Pancreas (tissue), 10 donors: ENCODE measurements at regions not wholly inside any gene's neighbourhood (a gene's known extent, or its start where the extent isn't known, plus 50 kb on each side); places are given as distances from the start of the nearest gene placed in this dataset.

Source experiments
- ATAC-seq, 4 donors: fragments of 200-7000 bp; cut with Tn5 transposase; one replicate each; pipeline versions ENCODE4 v1.8.0 to v1.9.1; 2020; ENCODE audit warnings: mild to moderate bottlenecking in 4 of 4, moderate library complexity in 4 of 4
- DNase-seq, 6 donors: peaks; one replicate each; pipeline ENCODE4 v3.0.0-alpha.2; 2020
- FAIRE-seq: peaks from 2 replicates; lab custom pipeline; 2012; peaks lifted over from hg19 to GRCh38; lab: Jason Lieb, UNC
- H3K27ac ChIP-seq, 4 donors: fragments of 200-600 bp; sonication (generic); 1 replicate in 3 of 4; 2 replicates in 1 of 4; pipeline versions ENCODE4 v1.5.0 to v1.8.0; 2020
- H3K27me3 ChIP-seq, 4 donors: fragments of 200-600 bp; one replicate each; pipeline ENCODE4 v1.8.0; 2021
- H3K36me3 ChIP-seq, 3 donors: fragments of 200-600 bp; sonication (generic) in 1 of 3; one replicate each; pipeline versions ENCODE4 v1.5.0 to v1.8.0; 2020 to 2021
- H3K4me1 ChIP-seq, 3 donors: fragments of 200-600 bp; one replicate each; pipeline ENCODE4 v1.8.0; 2021
- H3K4me3 ChIP-seq, 4 donors: fragments of 200-600 bp; sonication (generic) in 2 of 4; one replicate each; pipeline versions ENCODE4 v1.5.0 to v1.8.0; 2020 to 2021
- H3K9me3 ChIP-seq, 4 donors: fragments of 200-600 bp; one replicate each; pipeline ENCODE4 v1.8.0; 2021
- CTCF ChIP-seq, 4 donors: fragments of 200-600 bp; sonication (generic) in 3 of 4; IDR thresholded peaks; one replicate each; pipeline versions ENCODE4 v1.5.0 to v1.8.0; 2021; ENCODE audit warnings: antibody characterized with exemption in 4 of 4
- WGBS, 2 donors: extraction: QIAGEN DNeasy Blood & Tissue Kit; methylation state at CpG; one replicate each; pipeline ENCODE4 v1.1.7; 2013; 5-methylcytosine and 5-hydroxymethylcytosine counted together
- intact Hi-C, 3 donors: fragments of 100-400 bp; cut with DNase I; formaldehyde crosslinking; loops; one replicate each; pipeline versions ENCODE4 v1.11.1 to v1.14.2; 2022
- donor health status: healthy with polysubstance abuse.
- donor health status: DM: no; HTN: no; CAD: no; lungs with moderate emphysema.
- donor health status: DM: no; HTN: no; CAD: no.
- donor health status: control.
- donor health status: control.
- donor health status: Bipolar disorder and iron deficiency.
- donor health status: DM: yes; HTN: yes; CAD: no.
- donor health status: DM: no; HTN: no; CAD: no.
- donor health status: DM: no; HTN: no; CAD: no.
- donor health status: DM: yes; HTN: yes; CAD: no.

- H3K27ac ChIP-seq: no peak overlapping the region
- 53 to 58% methylated on average over 4 of the region's 4 CpGs for WGBS, 2 donors
- intact Hi-C loops: no loop called here
- no peak for DNase-seq
- no peaks in the 10 kb centered on the region for H3K9me3 ChIP-seq
- H3K4me1 ChIP-seq: no peaks in the 10 kb centered on the region
- no peaks in the 10 kb centered on the region for H3K36me3 ChIP-seq
- TF ChIP-seq CTCF (IDR thresholded peaks at IDR 0.05): no peak
- no peak for ATAC-seq
- FAIRE-seq: no peak
- H3K27me3 ChIP-seq: no peaks in the 10 kb centered on the region
- H3K4me3 ChIP-seq: no peak overlapping the region
Measured at GRCh38 chr4:96295143-96295741, 455.3 kb downstream of the PDHA2 start.

- no peak overlapping the region for H3K27ac ChIP-seq
- H3K27me3 ChIP-seq: no peaks in the 10 kb centered on the region
- ATAC-seq (no peak), FAIRE-seq (no peak), DNase-seq (no peak)
- 76 to 82% methylated on average over 3 of the region's 3 CpGs for WGBS, 2 donors
- no peak for TF ChIP-seq CTCF (IDR thresholded peaks at IDR 0.05)
- intact Hi-C loops: no loop called here
- no peak overlapping the region for H3K4me3 ChIP-seq
- H3K4me1 ChIP-seq: no peaks in the 10 kb centered on the region
- H3K9me3 ChIP-seq: no peaks in the 10 kb centered on the region
- no peaks in the 10 kb centered on the region for H3K36me3 ChIP-seq
Measured at GRCh38 chr4:96301715-96302114, 461.8 kb downstream of the PDHA2 start.

- Histone ChIP-seq H3K27me3 (no peaks in the 10 kb centered on the region), H3K9me3 (no peaks in the 10 kb centered on the region), H3K4me1 (no peaks in the 10 kb centered on the region), H3K36me3 (no peaks in the 10 kb centered on the region), H3K4me3 (no peak overlapping the region), H3K27ac (no peak overlapping the region)
- ATAC-seq (peak in 1 of 4 donors; percentile 36), DNase-seq (no peak), FAIRE-seq (no peak)
- 3 to 4% methylated on average over 1 of the region's 1 CpG for WGBS, 2 donors
- TF ChIP-seq CTCF (IDR thresholded peaks at IDR 0.05): no peak
- intact Hi-C loops: no loop called here
Measured at GRCh38 chr4:96305030-96305429, 465.1 kb downstream of the PDHA2 start.

GRCh38 chr4:96312046-96312685 lies 472.3 kb downstream of the PDHA2 start:
- FAIRE-seq (no peak), ATAC-seq (peak in 3 of 4 donors; percentile 68 to 76 (median 70)), DNase-seq (no peak)
- 13 to 24% methylated on average over 4 of the region's 4 CpGs for WGBS, 2 donors
- H3K27me3 ChIP-seq: no peaks in the 10 kb centered on the region
- no peaks in the 10 kb centered on the region for H3K9me3 ChIP-seq
- intact Hi-C loops: no loop called here
- no peak overlapping the region for H3K27ac ChIP-seq
- no peaks in the 10 kb centered on the region for H3K4me1 ChIP-seq
- H3K4me3 ChIP-seq: peak overlapping the region in 2 of 4 donors; percentile 8 to 26
- no peak for TF ChIP-seq CTCF (IDR thresholded peaks at IDR 0.05)
- no peaks in the 10 kb centered on the region for H3K36me3 ChIP-seq

GRCh38 chr4:96315815-96316214 lies 475.9 kb downstream of the PDHA2 start:
- H3K36me3 ChIP-seq: no peaks in the 10 kb centered on the region
- no peak for DNase-seq

More at GRCh38 chr4:96315815-96316214, 475.9 kb downstream of the PDHA2 start:
- no peak overlapping the region for H3K27ac ChIP-seq
- 10 to 17% methylated on average over 2 of the region's 2 CpGs for WGBS, 2 donors
- ATAC-seq (no peak), FAIRE-seq (no peak)
- TF ChIP-seq CTCF (IDR thresholded peaks at IDR 0.05): no peak
- H3K4me1 ChIP-seq: no peaks in the 10 kb centered on the region
- H3K4me3 ChIP-seq: no peak overlapping the region
- intact Hi-C loops: no loop called here
- no peaks in the 10 kb centered on the region for H3K9me3 ChIP-seq
- no peaks in the 10 kb centered on the region for H3K27me3 ChIP-seq
